ENCODE measurements at regions not wholly inside any gene's neighbourhood (a gene's known extent, or its start where the extent isn't known, plus 50 kb on each side); places are given as distances from the start of the nearest gene placed in this dataset.

DNA sequence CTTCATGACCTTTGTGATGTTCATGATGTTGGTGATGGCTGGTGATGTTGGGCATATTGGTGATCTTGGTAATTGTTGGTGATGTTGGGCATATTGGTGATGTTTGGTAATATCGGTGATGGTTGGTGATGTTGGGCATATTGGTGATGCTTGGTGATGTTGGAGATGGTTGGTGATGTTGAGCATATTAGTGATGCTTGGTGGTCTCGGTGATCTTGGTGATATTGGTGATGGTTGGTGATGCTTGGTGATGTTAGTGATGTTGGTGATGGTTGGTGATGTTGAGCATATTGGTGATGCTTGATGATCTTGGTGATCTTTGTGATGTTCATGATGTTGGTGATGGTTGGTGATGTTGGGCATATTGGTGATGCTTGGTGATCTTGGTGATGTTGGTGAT lies 73.8 kb downstream of the IRX2 start:
- Histone ChIP-seq H3K4me1 (ENCODE audit: insufficient read depth, low read length) (no peaks in the 10 kb centered on the region), H3K27ac (ENCODE audit: low read length) (no peak overlapping the region), H3K9me3 (ENCODE audit: low read length) (no peaks in the 10 kb centered on the region), H3K36me3 (ENCODE audit: low read depth, low read length) (no peaks in the 10 kb centered on the region), H3K27me3 (ENCODE audit: low read length) (peaks cover 25% of the 10 kb centered on the region; the same call in 1 of the 2 replicates), H3K4me2 (ENCODE audit: low read length) (no peak overlapping the region), H3K4me3 (ENCODE audit: low read length) (no peak overlapping the region), H2AFZ (ENCODE audit: low read length) (no peak overlapping the region), H3K79me2 (ENCODE audit: low read length) (no peaks in the 10 kb centered on the region), H3K9ac (ENCODE audit: low read length) (no peak overlapping the region), H3K9me2 (replicated peaks; ENCODE audit: low read length) (no peaks in the 10 kb centered on the region), H4K20me1 (ENCODE audit: low read length) (no peaks in the 10 kb centered on the region), H3F3A (ENCODE audit: low read length, unreplicated experiment) (no peaks in the 10 kb centered on the region)
- no TSS peak for BruUV-seq (replicated peaks)
- POLR2A ChIA-PET (ENCODE audit: unreplicated experiment): no interaction called here
- intact Hi-C loops (cut with micrococcal nuclease): no loop called here
- CTCF ChIA-PET: no interaction called here
- no peak for ATAC-seq
- TF ChIP-seq, protein P1, sequence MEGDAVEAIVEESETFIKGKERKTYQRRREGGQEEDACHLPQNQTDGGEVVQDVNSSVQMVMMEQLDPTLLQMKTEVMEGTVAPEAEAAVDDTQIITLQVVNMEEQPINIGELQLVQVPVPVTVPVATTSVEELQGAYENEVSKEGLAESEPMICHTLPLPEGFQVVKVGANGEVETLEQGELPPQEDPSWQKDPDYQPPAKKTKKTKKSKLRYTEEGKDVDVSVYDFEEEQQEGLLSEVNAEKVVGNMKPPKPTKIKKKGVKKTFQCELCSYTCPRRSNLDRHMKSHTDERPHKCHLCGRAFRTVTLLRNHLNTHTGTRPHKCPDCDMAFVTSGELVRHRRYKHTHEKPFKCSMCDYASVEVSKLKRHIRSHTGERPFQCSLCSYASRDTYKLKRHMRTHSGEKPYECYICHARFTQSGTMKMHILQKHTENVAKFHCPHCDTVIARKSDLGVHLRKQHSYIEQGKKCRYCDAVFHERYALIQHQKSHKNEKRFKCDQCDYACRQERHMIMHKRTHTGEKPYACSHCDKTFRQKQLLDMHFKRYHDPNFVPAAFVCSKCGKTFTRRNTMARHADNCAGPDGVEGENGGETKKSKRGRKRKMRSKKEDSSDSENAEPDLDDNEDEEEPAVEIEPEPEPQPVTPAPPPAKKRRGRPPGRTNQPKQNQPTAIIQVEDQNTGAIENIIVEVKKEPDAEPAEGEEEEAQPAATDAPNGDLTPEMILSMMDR (conservative IDR thresholded peaks at IDR 0.05; ENCODE audit: low read depth, low read length): no peak
- TF ChIP-seq EZH2 (IDR thresholded peaks at IDR 0.05; ENCODE audit: low read length, unreplicated experiment) (no peak), EZH2phosphoT487 (IDR thresholded peaks at IDR 0.05; ENCODE audit: borderline replicate concordance, low read length) (no peak)
- no peak for DNase-seq

DNA sequence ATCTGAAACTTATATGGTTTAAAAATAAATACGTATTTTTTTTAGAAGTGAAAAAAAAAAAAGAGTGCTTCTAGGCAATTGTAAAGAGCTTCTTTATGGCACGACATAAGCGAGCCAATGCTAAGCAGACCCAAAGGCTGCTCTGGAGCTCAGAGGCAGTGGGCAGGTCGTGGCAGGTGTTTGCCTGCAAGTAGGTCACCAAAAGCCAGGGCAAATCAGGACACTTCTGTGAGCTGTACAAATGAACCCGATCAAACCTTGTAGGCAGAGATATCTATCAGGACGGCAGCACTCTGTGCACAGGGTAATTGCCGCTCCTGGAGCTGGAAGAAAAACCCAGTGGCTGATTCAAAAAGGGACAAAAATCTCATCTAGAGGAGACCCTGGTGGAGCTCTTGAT lies 75.9 kb downstream of the IRX2 start:
- no peak overlapping the region for H3K27ac ChIP-seq (ENCODE audit: low read length)
- no peaks in the 10 kb centered on the region for H3K36me3 ChIP-seq (ENCODE audit: low read depth, low read length)
- no peak overlapping the region for H2AFZ ChIP-seq (ENCODE audit: low read length)
- TF ChIP-seq, protein P1 (conservative IDR thresholded peaks at IDR 0.05; ENCODE audit: low read depth, low read length): no peak
- TF ChIP-seq EZH2 (IDR thresholded peaks at IDR 0.05; ENCODE audit: low read length, unreplicated experiment): no peak
- no peak for TF ChIP-seq EZH2phosphoT487 (IDR thresholded peaks at IDR 0.05; ENCODE audit: borderline replicate concordance, low read length)
- no peaks in the 10 kb centered on the region for H3F3A ChIP-seq (ENCODE audit: low read length, unreplicated experiment)
- no peak overlapping the region for H3K9ac ChIP-seq (ENCODE audit: low read length)
- no peaks in the 10 kb centered on the region for H3K4me1 ChIP-seq (ENCODE audit: insufficient read depth, low read length)
- H3K4me3 ChIP-seq (ENCODE audit: low read length): no peak overlapping the region
- DNase-seq (no peak), ATAC-seq (no peak)
- intact Hi-C loops (cut with micrococcal nuclease): no loop called here
- H3K4me2 ChIP-seq (ENCODE audit: low read length): no peak overlapping the region
- H3K79me2 ChIP-seq (ENCODE audit: low read length): no peaks in the 10 kb centered on the region
- POLR2A ChIA-PET (ENCODE audit: unreplicated experiment): no interaction called here
- CTCF ChIA-PET: no interaction called here
- no peaks in the 10 kb centered on the region for H3K9me3 ChIP-seq (ENCODE audit: low read length)
- H3K27me3 ChIP-seq (ENCODE audit: low read length): peaks cover 38% of the 10 kb centered on the region
- no peaks in the 10 kb centered on the region for H4K20me1 ChIP-seq (ENCODE audit: low read length)
- BruUV-seq (replicated peaks): no TSS peak
- H3K9me2 ChIP-seq (replicated peaks; ENCODE audit: low read length): no peaks in the 10 kb centered on the region

DNA sequence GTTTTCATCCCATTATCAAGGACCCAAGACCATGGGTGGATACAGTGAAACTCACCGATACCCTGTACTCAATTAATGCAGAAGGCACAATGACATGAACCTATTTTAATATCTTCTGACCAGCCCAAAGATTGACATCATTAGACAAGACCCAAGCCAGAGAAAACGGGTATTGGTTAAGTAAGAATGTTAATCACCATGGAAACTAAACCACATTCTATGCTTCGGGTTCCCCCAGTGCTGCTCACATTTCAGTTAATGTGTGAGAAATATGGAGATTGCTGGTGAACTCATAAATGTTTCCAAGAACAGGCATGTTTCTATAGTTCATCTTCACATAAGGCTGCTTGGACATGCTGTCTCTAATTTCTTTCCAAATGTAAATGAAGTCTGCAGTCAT lies 77.0 kb downstream of the IRX2 start:
- intact Hi-C loops (cut with micrococcal nuclease): no loop called here
- no peaks in the 10 kb centered on the region for H3F3A ChIP-seq (ENCODE audit: low read length, unreplicated experiment)
- no peaks in the 10 kb centered on the region for H3K4me1 ChIP-seq (ENCODE audit: insufficient read depth, low read length)
- ATAC-seq (no peak), DNase-seq (no peak)
- H3K9ac ChIP-seq (ENCODE audit: low read length): no peak overlapping the region
- no TSS peak for BruUV-seq (replicated peaks)
- H4K20me1 ChIP-seq (ENCODE audit: low read length): no peaks in the 10 kb centered on the region
- no peaks in the 10 kb centered on the region for H3K9me2 ChIP-seq (replicated peaks; ENCODE audit: low read length)
- H2AFZ ChIP-seq (ENCODE audit: low read length): no peak overlapping the region
- no peaks in the 10 kb centered on the region for H3K79me2 ChIP-seq (ENCODE audit: low read length)
- no peak overlapping the region for H3K4me2 ChIP-seq (ENCODE audit: low read length)
- H3K9me3 ChIP-seq (ENCODE audit: low read length): no peaks in the 10 kb centered on the region
- H3K27me3 ChIP-seq (ENCODE audit: low read length): peaks cover 34% of the 10 kb centered on the region
- CTCF ChIA-PET: no interaction called here
- no peak overlapping the region for H3K27ac ChIP-seq (ENCODE audit: low read length)
- H3K4me3 ChIP-seq (ENCODE audit: low read length): no peak overlapping the region
- no peaks in the 10 kb centered on the region for H3K36me3 ChIP-seq (ENCODE audit: low read depth, low read length)
- TF ChIP-seq EZH2 (IDR thresholded peaks at IDR 0.05; ENCODE audit: low read length, unreplicated experiment) (no peak), EZH2phosphoT487 (IDR thresholded peaks at IDR 0.05; ENCODE audit: borderline replicate concordance, low read length) (no peak)
- TF ChIP-seq, protein P1 (conservative IDR thresholded peaks at IDR 0.05; ENCODE audit: low read depth, low read length): no peak
- POLR2A ChIA-PET (ENCODE audit: unreplicated experiment): no interaction called here
